GM21515 (cell line): ENCODE measurements at regions not wholly inside any gene's neighbourhood (a gene's known extent, or its start where the extent isn't known, plus 50 kb on each side); places are given as distances from the start of the nearest gene placed in this dataset.
"Not testable (repeated sequence)": the region's sequence is repeated elsewhere in the genome, so short reads cannot be mapped to it uniquely, and the experiment has no call there.

ENCODE experiments used
- ATAC-seq: cut with Tn5 transposase; IDR thresholded peaks from one replicate; pipeline ENCODE4 v1.9.1; 2021; ENCODE audit not compliant: unreplicated experiment

DNA sequence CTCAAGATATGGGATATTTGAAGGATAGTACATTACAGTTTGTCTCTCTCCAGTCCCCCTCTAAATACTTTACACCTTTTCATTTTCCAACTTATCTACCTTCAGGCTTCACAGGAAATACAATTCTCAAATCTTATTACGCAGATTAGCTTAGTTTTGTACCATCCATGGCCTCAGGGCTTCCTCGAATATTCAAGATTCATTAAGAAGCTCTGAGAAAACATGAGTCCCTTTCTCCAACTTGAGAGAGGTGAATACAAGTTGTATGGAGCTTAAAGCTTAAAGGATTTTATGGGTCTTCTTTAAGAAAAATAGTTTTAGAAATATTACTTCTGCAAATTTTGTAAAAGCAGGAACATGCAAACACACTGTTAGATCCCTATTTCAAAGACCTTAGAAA, 1212.5 kb downstream of the GALC start:
- no peak for ATAC-seq

DNA sequence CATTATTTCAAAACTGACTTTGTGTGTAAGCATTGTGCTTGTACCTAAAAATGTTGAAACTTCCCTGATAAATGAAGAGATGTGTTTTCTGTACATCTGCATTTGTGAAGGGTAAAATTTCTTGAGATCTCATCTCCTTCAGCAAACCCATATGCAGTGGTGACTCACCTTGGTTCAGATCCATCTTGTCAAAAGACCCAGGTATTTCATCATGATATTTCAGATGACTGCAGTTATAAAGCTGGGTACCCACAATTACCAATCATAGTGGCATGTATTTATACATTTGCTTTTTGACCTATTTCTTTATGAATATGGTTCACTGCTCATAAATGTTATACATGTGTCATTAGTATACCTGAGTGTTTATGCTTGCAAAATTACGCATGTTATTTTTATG, 1213.6 kb downstream of the GALC start:
- no peak for ATAC-seq

DNA sequence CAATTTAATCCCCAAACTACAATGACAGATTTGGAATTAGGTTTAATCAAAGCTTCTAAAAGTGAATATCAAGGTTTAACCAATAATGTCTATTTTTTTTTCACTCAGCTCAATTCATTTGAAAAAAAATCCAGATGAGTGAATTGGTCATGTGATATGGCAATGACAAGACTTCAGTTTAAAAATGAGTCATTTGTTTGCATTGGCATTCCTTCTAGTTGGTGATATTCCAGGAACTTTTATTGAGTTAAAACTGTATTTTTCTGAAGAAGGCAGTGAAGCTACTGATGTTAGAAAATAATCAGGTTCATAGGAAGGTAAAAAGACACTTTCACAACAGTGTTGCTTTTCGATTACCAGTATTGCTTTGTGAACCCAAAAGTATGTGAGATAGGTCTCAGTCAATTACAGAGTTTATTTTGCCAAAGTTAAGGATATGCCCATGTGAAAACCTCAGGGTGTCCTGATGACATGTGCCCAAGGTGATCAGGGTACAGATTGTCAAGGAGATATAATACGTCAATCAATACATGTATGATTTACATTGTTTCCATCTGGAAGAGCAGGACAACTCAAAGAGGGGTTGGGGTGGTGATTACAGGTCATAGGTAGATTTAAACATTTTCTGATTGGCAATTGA, 1214.9 kb downstream of the GALC start:
- ATAC-seq, result no peak

DNA sequence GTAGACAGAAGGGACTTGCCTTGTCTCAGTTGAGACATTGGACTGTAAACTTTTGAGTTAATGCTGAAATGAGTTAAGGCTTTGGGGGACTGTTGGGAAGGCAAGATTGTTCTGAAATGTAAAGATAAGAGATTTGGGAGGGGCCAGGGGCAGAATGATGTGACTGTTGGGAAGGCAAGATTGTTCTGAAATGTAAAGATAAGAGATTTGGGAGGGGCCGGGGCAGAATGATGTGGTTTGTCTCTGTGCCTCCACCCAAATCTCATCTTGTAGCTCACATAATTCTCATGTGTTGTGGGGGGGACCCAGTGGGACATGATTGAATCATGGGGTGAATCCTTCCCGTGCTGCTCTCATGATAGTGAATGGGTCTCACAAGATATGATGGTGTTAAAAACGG, 1217.1 kb downstream of the GALC start:
- ATAC-seq, result not testable (repeated sequence)

DNA sequence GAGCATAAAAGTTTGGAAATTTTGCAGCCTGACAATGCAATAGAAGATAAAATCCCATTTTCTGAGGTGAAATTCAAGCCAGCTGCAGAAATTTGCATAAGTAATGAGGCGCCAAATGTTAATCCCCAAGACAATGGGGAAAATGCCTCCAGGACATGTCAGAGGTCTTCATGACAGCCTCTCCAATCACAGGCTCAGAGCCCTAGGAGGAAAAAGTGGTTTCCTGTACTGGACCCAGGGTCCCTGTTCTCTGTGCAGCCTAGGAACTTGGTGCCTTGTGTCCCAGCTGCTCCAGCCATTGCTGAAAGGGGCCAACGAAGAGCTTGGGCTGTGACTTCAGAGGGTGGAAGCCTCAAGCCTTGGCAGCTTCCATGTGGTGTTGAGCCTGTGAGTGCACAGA, 1218.1 kb downstream of the GALC start:
- no peak for ATAC-seq

DNA sequence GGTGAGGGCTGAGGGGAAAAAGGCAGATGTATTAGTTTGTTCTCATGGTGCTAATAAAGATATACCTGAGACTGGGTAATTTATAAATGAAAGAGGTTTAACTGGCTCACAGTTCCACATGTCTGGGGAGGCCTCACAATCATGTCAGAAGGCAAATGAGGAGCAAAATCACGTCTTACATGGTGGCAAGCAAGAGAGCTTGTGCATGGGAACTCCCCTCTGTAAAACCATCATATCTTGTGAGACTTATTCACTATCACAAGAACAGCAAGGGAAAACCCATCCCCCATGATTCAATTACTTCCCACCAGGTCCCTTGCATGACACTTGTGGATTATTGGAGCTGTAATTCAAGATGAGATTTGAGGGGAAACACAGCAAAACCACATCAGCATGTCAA, 1220.9 kb downstream of the GALC start:
- no peak for ATAC-seq

DNA sequence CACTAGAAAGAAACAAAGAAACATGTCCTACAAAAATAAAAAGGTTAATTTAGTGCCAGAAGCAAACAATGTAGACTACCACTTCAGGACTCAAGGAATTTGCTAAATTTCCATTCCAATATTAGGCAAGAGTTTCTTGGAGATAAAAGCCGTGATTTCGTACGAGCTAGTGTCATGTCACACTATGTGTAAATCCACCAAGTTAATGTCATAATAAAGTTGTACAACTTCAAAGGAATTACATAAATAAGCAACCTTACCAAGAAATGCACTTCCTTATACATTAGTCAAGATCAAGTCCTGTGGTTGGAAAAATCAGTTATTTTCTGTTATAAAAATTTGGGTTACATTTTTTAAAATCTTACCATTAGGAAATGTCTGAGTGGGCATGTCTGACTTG, 1222.8 kb downstream of the GALC start:
- ATAC-seq, result no peak

DNA sequence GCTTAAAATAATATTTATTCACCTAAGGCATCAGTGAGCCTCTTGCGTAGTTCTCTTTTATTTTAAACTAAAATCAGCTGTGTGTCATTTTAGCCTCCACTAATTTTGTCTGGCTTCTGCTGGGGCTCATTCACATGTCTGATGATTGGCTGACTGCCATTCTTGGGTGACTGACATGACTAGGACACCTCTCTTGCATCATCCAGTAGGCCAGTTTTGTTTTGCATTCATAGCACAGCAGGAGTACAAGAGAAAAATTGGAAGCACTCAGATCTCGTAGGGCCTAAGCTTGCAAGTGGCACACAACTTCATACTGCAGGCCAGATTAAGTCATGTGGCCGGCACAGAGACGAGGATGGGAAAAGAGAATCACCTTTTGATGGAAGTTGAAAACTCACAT, 1226.5 kb downstream of the GALC start:
- ATAC-seq, result no peak

DNA sequence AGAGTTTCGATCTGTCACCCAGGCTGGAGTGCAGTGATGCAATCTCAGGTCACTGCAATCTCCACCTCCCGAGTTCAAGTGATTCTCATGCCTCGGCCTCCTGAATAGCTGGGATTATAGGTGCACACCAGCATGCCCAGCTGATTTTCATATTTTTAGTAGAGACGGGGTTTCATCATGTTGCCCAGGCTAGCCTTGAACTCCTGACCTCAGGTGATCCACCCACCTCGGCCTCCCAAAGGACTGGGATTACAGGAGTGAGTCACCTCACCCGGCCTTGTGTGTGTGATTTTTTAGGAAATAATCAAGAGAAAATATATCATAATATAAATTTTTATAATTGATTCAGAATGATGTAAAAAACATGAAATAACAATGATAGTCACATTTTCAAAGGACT, 1231.4 kb downstream of the GALC start:
- ATAC-seq, result no peak

DNA sequence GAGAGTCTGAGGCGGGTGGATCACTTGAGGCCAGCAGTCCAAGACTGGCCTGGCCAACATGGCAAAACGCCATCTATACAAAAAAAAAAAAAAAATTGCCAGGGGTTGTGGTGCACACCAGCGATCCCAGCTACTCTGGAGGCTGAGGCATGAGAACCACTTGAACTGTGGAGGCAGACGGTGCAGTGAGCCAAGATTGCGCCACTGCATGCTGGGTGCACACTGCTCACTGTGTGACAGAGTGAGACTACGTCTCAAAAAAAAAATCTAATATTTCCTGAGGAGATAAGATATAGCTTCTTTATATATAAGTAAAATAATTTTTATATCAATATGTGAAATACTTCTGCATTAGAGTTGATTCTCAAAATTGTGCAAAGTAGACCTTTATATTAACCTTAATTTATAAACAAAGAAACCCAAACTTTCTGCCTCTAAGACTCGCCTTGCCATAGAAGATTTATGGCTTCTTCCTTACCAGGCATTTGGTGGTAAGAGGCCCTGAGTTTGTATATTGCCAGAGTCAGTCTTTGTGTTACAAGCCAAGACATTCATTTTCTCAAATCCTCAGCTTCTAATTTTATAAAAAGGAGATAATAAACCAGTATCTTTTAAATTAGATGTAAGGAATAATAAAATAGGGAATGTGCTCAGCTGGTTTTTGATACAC, 1226.7 kb downstream of the FLRT2 start:
- no peak for ATAC-seq

DNA sequence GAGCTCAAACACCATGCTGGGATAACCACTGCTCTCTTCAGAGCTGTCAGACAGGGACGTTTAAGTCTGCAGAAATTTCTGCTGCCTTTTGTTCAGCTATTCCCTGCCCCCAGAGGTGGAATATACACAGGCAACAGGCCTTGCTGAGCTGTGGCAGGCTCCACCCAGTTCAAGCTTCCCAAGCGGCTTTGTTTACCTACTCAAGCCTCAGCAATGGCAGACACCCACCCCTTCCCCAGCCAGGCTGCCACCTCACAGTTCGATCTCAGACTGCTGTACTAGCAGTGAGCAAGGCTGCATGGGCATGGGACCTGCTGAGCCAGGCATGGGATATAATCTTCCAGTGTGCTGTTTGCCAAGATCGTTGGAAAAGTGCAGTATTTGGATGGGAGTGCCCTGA, 1220.5 kb downstream of the FLRT2 start:
- ATAC-seq, result not testable (repeated sequence)

DNA sequence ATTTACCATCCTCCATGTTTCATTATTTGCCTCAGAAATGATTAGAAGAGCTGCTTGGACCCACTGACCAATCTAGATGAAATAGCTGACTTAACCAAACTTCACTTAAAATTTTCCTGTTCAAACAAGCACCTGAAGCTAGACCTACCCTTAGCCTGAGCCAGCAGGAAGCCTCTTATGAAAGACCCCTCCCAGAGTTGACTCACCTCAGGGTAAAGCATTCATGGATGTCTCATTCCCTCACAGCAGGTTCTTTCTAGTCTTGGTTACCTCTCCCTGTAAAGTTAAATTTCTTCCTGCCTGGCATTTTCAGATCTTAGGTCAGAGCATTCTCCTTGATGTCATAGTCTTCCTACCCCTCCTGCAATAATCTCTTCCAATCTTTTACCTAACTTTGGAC, 1209.8 kb downstream of the FLRT2 start:
- no peak for ATAC-seq

DNA sequence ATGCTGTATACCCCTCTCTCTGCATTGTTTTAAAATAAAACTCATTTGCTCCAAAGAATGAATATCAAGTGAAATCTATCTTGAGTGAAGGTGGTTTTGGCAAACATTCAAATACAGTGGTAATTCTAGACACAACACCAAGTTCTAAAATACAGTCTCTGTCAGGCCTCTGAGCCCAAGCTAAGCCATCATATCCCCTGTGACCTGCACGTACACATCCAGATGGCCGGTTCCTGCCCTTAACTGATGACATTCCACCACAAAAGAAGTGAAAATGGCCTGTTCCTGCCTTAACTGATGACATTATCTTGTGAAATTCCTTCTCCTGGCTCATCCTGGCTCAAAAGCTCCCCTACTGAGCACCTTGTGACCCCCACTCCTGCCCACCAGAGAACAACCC, 1201.5 kb downstream of the FLRT2 start:
- not testable (repeated sequence) for ATAC-seq

DNA sequence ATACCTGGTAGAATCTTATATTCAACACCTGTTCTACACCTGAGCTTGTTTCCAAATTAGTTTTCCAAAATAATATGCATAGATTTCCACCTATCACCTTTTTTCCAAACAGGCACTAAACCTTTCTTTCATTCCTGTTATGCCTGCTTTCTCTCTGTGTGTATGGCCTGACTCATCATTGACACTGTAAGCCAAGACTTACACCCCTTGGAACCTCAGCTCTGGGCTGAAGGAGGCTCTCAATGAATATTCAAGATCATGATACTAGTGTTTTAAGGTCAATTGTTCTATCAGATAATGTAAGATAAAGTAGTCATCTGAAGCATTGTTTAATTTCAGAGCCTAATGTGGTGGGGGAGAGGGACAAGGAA, 1193.3 kb downstream of the FLRT2 start:
- no peak for ATAC-seq

DNA sequence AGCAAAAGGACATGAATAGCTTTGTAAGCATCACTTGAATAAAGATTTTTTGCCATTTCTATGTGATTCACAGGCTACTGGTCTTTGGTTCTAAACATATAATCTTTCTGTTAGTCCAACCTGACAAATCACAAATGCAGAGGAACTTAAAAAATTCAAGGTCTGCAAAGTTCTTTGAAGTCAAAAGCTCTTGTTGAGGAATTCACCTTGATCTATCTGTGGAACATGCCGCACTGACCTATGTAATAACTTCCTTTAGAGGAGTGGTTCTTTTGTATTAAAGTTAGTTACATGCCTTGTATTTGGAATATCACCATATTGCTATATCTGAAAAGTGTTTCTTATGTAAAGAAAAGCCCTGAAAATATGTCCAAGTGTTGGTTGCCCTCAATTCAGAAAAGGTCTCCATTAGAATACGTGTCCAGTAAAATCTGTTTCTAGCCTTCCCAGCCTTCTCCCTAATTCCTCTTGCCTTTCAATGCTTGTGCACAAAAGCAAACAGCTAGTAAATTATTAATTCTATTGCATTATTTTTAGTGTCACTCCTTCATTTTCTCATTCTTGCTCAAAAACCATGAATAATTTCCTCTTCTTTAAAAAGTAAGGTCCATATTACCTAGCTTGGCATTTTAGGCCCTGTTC, 1192.8 kb downstream of the FLRT2 start:
- no peak for ATAC-seq

DNA sequence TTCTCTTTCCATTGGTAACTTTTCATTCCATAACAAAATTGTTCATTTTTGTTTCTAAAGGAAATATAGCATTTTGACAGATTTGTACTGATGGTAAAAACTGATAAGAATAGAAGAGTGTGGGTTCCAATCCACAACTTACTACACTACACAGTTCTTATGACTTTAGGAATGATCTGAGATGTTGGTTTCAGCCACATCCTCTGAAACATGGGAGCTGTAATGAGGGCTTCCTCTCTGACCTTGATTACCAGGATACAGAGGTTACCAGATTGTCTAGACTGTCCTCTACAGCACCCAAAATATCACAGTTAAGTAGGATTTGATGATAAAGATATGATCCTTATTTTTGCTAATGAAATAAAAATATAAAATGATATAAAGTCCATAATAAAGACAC, 1184.6 kb downstream of the FLRT2 start:
- ATAC-seq, result no peak

DNA sequence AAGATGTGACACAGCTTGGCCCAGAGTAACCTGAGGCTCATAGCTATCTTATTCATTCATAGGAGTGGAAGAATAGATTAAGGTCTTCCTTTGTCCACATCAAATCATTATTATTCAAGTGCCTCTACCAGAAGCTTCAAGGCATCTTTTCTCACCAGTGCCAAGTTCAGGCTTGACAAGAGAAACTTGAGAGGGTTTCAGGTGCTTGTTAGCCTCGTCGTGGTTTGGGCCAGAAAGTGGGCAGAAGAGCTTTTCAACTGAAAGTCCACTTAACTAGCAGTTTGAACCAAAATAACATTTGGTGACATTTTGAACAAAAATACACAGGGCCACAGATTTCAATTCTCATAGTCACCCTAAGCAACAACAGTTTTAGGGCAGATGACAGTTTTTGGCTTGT, 1184.2 kb downstream of the FLRT2 start:
- no peak for ATAC-seq

DNA sequence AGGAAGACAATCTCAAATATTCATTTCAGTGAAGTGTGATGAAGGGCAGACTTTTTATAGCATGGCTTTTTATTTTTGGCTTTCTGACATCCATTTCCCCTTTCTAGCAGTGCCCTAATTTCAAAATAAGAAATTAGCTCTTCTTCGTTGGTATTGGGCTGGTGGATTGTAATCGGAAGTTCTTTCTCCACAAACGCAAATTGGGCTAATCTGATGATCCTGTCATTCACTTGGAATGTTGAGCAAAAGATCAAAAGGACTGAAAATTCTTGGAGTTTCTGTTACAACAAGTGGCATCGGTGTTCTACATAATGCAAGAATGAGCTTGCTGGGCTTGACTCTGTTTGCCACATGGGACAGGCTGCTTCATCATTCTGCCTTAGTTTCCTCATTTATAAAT, 1182.8 kb downstream of the FLRT2 start:
- no peak for ATAC-seq

DNA sequence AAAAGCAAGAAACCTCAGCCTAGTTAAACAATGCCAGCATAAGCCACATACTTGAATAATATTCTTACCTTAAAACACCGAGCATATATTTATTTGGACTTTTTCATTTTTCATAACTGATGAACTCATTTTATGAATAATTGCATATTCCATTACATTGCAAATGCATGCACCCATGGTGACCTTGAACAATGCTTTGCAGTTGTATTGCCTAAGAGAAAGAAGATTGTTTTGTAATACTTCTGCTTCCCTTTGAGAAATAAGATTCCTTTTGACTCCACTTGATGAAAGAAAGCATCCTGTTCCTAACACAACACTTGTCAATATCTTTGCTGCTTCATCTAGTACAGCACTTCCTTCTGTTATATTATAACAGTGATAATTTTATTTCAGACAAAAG, 1182.2 kb downstream of the FLRT2 start:
- no peak for ATAC-seq

DNA sequence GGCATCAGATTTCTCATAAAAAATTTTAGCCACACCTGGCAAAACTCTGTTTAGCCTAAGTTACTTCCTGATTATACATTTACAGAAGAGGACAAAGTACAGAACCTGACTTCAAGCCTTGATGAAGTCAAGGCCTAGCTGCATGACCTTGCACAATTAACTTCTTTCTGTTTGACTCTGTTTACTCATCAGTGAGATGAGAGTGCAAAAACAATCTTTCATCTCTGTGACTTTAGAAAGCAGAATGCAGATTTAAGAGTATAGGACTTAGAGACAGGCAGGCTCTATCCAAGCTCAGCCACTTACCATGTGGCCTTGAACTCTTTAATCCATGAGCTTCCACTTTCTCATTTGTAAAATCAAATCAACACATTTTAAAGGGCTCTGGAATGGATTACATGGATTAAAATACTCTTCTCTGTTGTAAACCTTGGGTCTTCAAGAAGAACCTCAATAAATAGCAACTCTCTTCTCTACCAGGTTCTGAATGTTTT, 1178.9 kb downstream of the FLRT2 start:
- no peak for ATAC-seq

DNA sequence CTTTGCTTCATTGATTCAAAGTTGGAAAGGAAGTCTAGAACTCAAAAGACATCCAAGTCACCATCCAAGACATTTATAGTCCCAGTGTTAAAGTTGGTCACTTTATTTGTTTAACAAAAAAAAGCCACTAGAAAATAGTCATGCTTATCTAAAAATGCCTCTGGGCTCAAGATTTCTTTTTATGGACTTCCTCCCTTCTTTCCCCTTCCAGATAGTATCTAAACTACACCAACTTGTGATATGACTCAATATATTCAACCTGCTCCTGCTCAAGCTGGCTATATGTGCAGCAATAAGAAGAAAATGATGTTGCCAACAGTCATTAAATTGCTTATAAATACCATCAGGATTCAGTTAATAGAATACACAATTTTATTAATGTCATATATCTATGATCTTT, 1177.1 kb downstream of the FLRT2 start:
- no peak for ATAC-seq

DNA sequence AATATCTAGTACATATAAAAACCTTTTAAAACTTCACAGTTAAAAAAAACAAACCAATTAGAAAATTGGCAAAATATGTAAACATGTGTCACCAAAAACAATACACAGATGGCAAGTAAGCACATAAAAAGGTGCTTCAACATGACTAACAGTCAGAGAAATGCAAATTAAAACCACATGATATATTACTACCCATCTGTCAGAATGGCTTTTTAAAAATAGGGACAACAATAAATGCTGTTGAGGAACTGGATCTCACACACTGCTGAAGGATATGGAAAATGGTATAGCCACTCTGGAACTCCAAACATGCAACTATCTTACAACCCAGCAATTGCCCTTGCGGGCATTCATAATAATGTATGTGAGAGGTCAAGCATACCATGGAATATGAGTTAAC, 1153.6 kb downstream of the FLRT2 start:
- no peak for ATAC-seq

DNA sequence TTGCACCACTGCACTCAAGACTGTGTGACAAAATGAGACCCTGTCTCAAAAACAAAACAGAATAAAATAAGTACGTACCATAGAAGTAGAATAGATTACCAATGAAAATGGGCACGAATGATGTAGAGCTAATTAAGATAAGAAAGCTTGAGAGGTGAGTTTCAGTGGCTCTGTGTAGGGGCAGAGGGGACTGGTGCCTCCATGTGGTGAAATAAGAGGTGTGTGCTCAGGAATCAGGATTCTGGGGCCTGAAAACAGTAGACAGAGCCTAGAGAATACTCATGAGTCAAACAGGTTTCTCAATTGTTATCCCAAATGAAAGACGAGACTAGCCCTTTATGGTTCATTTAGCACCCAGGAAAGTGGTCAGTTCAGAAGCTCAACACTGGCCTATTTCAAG, 1145.1 kb downstream of the FLRT2 start:
- no peak for ATAC-seq
